Sciatic nerve (tissue), 2 donors: ENCODE measurements at regions not wholly inside any gene's neighbourhood (a gene's known extent, or its start where the extent isn't known, plus 50 kb on each side); places are given as distances from the start of the nearest gene placed in this dataset.

Experiments used
- ATAC-seq: fragments of 200-7000 bp; cut with Tn5 transposase; one replicate; pipeline ENCODE4 v1.9.1; 2020; ENCODE audit warnings: mild to moderate bottlenecking, moderate library complexity
- DNase-seq: peaks from one replicate; pipeline ENCODE4 v3.0.0-alpha.2; 2020; ENCODE audit warnings: low spot score
- intact Hi-C: fragments of 100-400 bp; cut with DNase I; formaldehyde crosslinking; loops from one replicate; pipeline ENCODE4 v1.14.2; 2022
- donor health status: DM: no; HTN: no; CAD: no.
- donor health status: DM: no; HTN: no; CAD: no.

DNA sequence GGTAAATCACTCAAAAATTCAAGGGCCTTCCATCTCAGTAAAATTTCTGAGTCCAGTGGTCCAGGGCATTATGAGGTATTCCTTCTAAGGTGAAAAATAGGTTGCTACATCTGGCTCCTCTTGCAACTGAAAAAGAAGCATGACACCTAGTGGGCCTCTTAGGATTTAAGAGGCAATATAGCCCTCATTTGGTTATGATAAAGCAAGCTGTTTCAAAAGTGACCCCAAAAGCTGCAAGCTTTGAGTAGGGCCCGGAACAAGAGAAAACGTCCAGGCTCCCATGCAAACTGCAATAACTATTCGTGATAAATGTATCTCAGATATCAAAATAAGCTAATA lies 1910.2 kb upstream of the PRR20A start:
- DNase-seq (no peak), ATAC-seq (no peak)
- intact Hi-C loops = no loop called here

DNA sequence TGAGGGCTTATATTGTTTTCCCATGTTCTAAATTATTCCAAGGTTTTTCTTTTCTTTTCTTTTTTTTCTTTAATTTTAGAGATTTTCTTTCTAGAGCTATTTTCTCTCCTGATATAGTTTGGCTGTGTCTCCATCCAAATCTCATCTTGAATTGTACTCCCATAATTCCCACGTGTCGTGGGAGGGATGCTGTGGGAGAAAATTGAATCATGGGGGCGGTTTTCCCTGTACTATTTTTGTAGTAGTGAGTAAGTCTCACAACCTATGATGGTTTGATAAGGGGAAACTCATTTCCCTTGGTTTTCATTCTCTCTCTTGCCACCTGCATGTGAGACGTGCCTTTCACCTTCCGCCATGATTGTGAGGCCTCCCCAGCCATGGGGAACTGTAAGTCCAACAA lies 1906.4 kb upstream of the PRR20A start:
- DNase-seq = no peak
- no peak for ATAC-seq
- intact Hi-C loops = no loop called here

DNA sequence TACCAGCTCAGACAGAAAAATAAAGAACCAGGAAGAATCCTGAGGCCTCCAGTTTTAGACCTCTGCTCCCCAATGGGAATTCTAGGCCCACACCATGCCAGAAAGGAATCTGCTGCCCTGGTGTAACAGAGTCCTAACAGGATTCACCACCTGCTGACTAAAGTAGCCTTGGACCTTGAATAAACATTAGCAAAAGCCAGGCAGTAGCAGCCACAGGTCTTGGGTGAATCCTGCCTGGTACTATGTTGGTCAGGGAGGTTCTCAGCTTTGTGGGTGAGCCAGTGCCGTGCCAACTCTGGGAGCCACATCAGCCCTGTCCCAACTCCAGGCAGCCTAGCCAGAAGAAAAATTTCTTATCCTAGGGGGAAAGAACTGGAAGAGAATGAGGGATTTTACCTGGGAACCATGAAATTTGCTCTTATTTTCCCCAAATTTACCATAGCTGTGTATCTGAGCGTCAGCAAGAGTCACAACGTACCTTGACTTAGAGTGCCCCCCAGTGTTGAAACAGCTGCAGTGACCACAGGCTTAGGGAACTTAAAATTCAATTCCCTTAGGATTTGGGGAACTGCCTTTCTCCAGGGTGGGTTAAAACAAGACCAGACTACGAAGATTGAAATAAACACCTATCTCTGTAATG lies 1895.6 kb upstream of the PRR20A start:
- intact Hi-C loops = no loop called here
- no peak for ATAC-seq
- no peak for DNase-seq

DNA sequence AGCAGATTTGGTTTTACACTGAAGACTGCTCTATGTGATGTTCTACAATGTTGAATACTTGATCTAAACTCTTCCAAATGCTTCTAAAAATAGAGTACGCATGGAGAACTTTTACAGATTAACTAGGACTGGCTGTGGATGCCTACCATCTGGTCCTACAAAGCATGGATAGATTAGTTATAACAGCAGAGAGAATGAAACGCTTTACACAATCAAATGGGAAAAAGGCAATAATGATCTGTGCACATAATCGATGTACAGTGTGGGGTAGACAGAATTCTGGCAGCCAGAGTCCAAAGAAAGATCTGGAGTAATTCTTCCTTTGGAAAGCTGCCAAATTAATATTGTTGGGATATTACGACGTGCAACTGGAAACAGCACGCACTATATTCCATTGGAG lies 1885.5 kb upstream of the PRR20A start:
- ATAC-seq (no peak), DNase-seq (no peak)
- intact Hi-C loops = no loop called here

DNA sequence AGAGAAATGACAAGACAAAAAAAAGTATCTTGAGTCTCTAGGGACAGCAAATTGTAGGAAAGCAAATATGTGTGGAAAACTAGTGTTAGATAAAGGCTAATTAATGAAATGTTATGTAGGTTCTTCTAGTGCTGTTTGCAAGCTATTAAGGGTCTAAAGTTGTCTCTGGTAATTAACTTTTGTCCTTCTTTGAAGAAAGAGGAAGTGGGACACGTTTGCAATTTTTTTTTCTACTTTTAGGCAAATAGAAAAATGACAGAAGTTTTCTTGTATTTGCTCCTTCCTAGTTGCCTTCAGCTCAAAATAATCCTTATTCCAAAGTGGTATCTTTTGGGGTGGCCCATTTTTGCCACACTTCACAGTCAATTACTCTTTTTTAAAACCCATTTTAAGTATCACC lies 1877.7 kb upstream of the PRR20A start:
- ATAC-seq (no peak), DNase-seq (no peak)
- intact Hi-C loops = no loop called here

DNA sequence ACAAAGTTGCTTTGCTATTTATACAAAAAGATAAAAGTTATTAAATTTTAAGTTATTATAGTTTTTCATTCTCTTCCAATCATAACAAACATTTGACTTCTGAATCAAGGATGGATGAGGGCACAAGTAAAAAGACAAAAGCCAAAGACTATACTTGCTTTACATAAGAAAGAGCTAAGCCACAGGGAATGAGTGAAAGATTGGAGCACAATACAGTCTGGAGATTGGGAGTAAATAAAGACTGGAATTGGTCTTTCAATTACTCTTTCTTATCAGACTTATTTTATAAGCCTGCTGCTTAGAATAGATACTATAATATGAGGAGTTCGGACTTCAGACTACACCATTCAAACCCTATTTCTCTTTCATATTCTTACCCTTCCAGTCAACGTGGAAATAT lies 1874.1 kb upstream of the PRR20A start:
- no peak for ATAC-seq

DNA sequence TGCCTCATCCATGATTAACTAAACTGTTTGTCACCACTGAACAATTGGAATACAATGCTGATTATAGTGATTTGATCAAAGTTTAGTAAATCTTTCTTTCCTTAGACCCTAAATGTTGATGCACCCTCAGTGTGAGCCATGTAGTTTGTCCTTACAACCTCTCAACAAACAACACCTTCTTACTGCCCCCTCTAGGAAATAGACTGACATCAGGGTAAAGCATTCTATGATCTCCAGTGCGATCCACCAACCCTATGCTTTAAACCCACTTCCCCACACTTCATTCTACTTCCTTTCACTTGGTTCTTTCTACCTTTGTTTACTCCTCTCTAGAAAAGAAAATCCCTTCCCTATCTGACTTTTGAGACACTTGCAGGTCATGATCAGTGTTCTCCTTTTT lies 1842.5 kb upstream of the PRR20A start:
- no peak for DNase-seq
- intact Hi-C loops = no loop called here

More for the DNA sequence above, 1874.1 kb upstream of the PRR20A start:
- no peak for DNase-seq
- intact Hi-C loops = no loop called here

DNA sequence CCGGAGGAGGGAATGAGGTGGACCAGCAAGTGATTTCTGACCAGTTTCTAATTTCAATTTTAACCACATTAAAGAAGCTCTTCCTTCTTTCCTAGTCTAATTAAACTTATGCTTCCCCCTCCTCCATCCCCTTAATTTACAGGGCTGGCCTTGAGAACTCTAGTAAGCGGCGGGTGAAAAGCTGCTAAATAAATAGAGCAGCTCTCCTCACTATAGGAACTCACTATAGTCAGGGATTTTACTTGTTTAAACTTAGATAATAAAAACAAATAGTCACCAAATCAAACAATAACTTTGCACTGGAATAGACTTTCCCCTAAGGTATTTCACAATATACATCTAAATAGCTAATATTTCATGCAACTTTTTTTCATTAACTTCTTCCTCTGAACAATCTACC lies 1838.2 kb upstream of the PRR20A start:
- DNase-seq (no peak), ATAC-seq (no peak)
- intact Hi-C loops = no loop called here

More for the DNA sequence above, 1842.5 kb upstream of the PRR20A start:
- ATAC-seq = no peak

DNA sequence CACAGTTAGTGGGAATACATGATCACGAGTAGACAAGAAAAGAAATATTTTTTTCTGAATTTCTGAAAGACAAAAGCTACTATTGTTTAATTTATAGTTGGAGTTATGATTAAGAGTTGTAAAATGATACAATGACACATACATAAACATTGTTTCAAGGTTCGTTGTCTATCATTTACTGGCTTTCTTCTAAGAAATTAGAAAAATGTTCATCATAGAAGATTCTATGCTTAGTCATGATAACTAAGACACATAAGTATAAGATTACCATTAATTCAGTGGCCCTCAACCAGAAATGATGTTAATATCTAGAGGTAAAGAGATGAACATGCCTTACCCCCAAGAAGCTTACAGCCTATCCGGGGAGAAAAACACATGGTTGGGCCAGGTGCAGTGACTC lies 1832.8 kb upstream of the PRR20A start:
- ATAC-seq (no peak), DNase-seq (no peak)
- intact Hi-C loops = no loop called here

DNA sequence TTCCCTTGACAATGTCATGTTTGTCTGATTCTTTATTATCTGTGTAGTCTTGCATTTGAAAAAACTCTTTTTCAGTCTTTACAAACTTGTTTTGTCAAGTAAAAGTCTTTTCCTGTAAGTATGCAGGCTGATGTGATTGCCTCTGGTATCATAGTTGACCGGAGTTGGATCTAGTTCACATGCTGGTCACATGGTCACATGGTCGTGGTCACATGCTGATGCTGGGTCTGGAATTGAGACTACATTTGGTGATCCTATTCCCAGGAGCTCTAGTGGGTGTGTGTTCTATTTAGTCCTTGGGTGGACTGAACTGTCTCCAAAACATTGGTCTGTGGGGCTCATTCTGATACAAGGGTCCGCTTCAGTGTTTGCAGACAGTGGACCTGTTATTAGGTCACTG lies 1798.8 kb upstream of the PRR20A start:
- intact Hi-C loops = no loop called here
- ATAC-seq = no peak
- DNase-seq = no peak

DNA sequence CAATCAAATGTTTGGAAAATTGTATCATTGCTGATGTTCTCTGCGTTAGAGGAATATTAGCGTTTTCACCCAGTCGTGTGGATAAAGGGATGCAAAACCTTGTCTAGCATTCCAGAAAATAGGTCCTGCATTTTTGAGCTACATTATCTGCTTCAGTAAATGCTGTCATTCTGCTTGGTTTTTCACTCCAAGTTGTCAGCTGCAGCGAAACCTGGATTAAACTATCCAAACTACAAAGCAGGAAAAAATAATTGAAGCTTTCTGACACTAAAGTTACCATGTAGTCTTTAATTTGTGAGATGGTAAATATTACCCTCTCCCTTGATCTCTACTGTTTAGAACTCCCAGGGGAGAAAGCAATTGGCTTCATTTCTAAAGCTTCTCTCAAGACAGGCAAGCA lies 1795.5 kb upstream of the PRR20A start:
- DNase-seq (no peak), ATAC-seq (no peak)
- intact Hi-C loops = no loop called here

DNA sequence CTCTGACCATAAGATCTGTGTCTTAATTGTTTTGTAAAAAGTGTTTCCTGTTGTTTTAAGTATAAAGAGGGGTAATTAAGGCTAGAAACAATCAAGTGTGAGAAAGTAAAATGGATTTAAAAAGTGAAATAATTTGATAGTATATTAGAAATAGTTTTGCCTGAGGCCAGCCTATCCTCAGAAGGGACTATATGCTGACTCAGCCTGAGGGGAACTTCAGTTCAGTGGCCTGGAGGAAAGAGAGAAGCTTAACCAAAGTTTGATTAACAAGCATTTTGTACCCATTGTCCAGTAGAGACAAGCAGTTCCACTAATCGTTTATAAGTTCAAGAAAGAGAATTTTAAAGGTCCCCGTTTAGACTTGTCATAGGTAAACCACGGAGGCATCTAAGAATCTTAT lies 1793.2 kb upstream of the PRR20A start:
- intact Hi-C loops = no loop called here
- ATAC-seq = no peak
- DNase-seq = no peak

DNA sequence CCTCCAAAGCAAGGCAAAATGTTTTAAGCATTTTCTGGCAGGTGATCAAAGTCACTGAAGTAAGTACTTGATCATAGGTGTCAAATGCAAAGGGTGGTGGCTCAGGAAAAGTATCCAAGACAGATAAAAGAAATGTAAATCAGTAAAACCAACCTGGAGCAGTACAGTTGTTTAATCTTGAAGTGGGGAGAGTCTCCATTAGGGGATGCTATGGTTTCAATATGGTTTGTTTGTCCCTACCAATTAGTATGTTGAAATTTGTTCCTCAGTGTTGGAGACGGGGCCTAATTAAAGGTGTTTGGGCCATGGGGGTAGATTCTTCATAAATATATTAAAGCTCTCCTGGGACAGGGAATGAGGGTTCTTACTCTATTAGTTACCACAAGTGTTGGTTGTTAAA lies 1781.7 kb upstream of the PRR20A start:
- intact Hi-C loops = no loop called here
- no peak for DNase-seq
- ATAC-seq = no peak

DNA sequence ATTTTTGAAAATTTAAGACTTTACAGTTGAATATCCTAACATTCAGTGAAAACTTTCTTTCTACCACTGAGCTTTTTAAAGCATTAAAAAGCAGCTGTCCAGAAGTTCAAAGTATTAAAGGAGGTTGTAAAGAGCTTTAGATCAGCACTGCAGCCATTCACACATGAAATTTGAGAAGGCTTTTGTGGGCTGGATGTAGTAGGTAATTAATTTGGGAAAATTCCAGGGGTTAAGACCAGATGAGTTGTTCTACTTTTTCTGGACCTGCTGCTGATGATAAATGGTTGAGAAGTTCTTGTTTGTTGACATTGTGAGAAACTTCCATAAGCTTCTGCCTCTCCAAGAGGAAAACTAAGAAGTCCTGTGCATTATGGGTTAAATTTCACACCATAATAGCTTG lies 1779.6 kb upstream of the PRR20A start:
- intact Hi-C loops = no loop called here
- DNase-seq (no peak), ATAC-seq (no peak)

DNA sequence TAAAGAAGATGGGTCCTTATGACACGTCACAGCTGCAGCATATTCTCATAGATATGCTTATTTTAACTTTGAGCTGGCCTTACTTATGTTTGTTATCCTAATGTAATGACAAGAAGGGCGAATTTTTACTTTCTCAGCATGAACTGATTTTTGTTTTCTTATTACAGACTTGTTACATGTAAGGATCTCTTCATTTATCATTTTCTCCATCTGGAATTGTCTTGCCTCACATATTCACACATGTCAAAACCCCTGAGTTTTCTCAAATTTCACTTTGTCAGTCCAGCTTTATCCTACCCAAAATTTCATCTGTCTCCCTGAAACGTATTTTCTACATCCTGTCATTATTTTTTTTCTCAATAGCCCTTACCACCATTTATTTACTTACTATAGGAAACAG lies 1774.0 kb upstream of the PRR20A start:
- ATAC-seq (no peak), DNase-seq (no peak)
- intact Hi-C loops = no loop called here

DNA sequence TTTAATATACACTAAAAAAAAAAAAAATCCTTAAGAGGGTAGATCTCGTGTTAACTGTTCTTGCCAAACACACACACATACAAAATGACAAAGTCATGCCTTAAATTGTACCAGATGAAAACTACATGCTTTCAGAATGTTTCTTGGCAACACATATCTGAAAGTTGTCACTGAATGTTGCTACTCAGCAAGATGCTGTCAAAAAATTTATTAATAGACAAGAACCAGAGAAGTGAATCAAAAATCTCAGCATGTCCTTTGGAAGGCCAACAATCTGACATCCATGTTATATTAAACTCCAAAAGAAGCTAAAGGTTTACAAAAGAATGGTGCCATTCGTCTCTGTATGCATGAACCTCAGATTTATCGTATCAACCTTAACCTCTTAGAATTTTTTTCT lies 1746.2 kb upstream of the PRR20A start:
- no peak for ATAC-seq
- intact Hi-C loops = no loop called here
- DNase-seq = no peak

DNA sequence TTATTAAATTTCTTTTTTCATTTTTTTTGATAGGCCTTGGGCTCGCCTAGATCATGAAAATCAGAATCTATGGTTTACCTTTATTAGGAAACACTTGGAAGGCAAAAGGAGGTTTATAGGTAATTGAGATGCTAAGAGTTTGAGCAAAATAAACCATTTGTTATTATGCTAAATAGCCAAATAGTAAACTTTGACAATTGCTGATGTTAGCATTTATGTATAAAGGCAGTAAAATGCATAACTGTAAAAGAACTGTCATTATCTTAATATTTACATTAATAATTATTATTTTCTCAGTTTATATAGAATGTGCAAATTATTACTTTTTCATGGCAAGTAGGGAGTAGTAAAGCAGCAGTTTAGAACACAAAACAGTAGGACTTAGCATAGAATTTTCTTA lies 1737.8 kb upstream of the PRR20A start:
- DNase-seq (no peak), ATAC-seq (no peak)
- intact Hi-C loops = no loop called here

DNA sequence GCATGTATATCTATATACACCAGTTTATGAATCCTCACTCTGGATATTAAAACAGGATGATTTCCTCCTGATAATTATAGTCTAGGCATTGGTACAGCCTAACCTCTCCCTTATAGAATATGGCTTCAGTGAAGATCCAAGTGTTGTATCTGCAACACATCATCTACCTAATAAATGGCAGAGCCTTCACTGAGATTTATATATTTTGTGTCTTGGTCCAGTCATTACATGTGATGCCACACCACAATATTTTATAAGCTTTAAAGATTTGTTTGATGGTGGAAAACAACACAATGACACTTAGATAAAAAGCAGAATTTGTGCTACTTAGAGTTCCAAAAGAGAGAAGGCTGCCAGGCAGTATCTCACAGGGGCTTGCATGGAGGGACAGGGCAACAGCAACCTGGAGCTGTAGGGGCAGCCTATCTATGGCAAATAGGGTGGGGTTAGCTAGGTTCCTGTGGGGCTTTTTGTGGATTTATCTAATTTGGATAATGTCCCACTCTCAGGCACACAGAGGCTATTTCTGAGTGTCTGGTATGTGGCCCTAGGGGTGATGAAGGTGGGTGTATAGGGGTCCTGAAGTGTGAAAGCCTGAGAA lies 1736.7 kb upstream of the PRR20A start:
- intact Hi-C loops = no loop called here
- no peak for DNase-seq
- no peak for ATAC-seq

DNA sequence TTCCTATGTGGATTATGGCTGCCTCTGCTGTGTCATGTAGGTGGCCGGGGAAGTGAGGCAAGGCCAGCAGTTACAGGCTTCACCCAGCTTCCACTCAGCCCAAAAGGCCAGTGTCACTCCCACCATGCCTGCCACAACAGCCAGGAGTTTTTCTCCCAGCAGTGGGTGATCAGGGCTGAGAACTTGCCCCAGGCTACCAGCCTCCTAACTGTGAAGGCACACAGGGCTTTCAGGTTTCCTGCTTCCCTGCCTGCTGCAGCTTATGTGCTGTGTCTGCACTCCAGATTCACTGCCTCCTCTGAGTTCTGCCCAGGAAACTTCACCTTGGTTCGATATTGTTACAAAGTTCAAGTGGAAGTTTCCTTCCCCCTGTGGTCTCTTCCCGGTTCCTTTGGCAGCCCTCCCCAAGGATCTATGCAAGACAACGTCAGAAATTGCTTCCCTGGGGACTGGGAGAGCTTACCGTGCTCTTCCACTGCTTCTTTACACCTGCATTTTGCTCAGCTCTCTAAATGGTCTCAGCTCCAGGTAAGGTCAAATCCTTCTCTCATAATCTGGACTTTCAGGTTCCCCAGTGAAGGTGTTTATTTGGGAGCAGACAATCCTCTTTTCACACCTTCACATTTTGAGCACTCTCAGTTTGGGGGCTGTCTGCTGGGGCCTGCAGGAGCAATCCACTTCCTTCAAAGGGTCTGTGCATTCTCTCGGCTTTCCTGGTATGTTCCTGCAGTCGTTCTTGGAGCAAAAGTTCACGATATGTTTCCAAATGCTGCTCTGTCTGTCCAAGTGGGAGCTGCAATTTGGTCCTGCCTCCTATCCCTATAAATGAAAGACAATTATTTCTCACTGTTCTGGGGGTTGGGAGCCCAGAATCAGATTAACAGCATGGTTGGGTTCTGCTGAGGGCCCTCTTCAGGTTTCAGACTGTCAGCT lies 1730.1 kb upstream of the PRR20A start:
- intact Hi-C loops = no loop called here
- ATAC-seq = no peak
- DNase-seq = no peak

DNA sequence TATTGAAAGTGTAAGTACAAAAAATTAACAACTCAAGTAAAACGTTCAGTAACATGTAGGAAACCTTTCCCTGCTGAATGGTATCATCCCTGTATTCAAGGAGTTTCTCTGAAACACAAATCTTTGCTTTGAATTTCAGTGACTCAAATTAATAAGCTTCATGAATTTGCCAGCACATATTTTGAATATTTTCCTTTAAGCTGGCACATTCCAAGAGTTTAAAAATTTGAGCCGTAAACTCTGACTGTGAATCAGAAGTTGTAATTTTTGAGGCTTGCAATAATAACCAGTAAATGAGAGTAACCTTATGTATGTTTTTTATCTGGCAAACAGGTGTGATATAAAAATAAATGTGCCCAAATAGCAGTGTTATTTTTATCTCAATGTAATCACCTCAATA lies 1722.6 kb upstream of the PRR20A start:
- ATAC-seq (no peak), DNase-seq (no peak)
- intact Hi-C loops = no loop called here

DNA sequence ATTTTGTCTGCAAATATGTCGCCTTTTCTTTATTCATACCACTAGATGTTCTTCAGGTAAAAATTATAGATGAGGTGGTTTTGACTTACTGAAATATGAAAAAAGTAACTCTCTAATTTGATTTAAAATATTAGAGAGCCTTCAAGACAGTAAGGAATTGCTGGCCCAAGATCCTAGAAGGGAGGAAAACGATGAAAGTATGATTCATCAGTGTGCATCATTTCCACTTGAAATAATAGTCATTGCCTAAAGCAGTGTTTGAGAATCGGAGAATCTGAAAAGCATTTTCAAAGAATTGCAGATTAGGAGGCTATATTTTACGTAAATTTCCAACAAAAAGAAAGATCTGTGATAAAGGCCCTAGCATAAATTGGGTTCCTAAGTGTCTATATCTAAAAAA lies 1707.9 kb upstream of the PRR20A start:
- DNase-seq = no peak
- no peak for ATAC-seq
- intact Hi-C loops = no loop called here
